ENCODE measurements at regions not wholly inside any gene's neighbourhood (a gene's known extent, or its start where the extent isn't known, plus 50 kb on each side); places are given as distances from the start of the nearest gene placed in this dataset.

DNA sequence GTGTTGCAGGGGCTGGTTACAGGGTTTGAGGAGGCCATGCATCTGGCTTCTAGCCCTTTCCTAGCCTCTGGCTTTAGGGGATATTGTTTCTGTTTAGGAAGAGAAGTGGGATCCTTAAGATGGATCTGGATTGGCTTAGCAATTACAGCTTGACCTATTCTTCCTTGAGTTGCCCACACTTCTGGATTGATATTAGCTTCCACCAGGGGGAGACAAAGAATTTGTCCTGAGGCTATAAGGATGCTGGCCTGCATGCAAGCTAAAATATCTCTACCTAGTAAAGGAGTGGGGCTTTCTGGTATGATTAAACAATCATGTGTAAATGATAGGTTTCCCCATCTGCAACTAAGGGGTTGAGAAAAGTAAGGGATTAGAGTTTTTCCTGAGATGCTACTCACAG, 117.2 kb downstream of the TEX13C start:
- Histone ChIP-seq H3K4me2 (no peak overlapping the region), H3K4me1 (no peaks in the 10 kb centered on the region), H3K27me3 (no peaks in the 10 kb centered on the region), H2AFZ (replicated peaks) (no peak overlapping the region), H3F3A (ENCODE audit: low read depth) (no peaks in the 10 kb centered on the region), H3K79me2 (ENCODE audit: low read depth) (no peaks in the 10 kb centered on the region), H3K9me3 (ENCODE audit: low read depth) (peaks cover 2% of the 10 kb centered on the region), H3K4me3 (no peak overlapping the region), H4K20me1 (ENCODE audit: low read depth) (no peaks in the 10 kb centered on the region), H3K36me3 (no peaks in the 10 kb centered on the region), H3K27ac (no peak overlapping the region), H3K9ac (no peak overlapping the region)
- DNase-seq (ENCODE audit: low spot score): peak; percentile 47
- no peak overlapping the region for H3K27ac Mint-ChIP-seq
- TF ChIP-seq EZH2 (IDR thresholded peaks at IDR 0.05): no peak
- TF ChIP-seq, protein P1, sequence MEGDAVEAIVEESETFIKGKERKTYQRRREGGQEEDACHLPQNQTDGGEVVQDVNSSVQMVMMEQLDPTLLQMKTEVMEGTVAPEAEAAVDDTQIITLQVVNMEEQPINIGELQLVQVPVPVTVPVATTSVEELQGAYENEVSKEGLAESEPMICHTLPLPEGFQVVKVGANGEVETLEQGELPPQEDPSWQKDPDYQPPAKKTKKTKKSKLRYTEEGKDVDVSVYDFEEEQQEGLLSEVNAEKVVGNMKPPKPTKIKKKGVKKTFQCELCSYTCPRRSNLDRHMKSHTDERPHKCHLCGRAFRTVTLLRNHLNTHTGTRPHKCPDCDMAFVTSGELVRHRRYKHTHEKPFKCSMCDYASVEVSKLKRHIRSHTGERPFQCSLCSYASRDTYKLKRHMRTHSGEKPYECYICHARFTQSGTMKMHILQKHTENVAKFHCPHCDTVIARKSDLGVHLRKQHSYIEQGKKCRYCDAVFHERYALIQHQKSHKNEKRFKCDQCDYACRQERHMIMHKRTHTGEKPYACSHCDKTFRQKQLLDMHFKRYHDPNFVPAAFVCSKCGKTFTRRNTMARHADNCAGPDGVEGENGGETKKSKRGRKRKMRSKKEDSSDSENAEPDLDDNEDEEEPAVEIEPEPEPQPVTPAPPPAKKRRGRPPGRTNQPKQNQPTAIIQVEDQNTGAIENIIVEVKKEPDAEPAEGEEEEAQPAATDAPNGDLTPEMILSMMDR (IDR thresholded peaks at IDR 0.05): peak; percentile 57
- H3K36me3 Mint-ChIP-seq: no peaks in the 10 kb centered on the region
- peaks cover 20% of the 10 kb centered on the region for H3K9me3 Mint-ChIP-seq
- no peaks in the 10 kb centered on the region for H3K4me1 Mint-ChIP-seq
- H3K27me3 Mint-ChIP-seq (ENCODE audit: insufficient read depth, low read depth): peaks cover 2% of the 10 kb centered on the region
- H3K4me3 Mint-ChIP-seq: no peak overlapping the region

DNA sequence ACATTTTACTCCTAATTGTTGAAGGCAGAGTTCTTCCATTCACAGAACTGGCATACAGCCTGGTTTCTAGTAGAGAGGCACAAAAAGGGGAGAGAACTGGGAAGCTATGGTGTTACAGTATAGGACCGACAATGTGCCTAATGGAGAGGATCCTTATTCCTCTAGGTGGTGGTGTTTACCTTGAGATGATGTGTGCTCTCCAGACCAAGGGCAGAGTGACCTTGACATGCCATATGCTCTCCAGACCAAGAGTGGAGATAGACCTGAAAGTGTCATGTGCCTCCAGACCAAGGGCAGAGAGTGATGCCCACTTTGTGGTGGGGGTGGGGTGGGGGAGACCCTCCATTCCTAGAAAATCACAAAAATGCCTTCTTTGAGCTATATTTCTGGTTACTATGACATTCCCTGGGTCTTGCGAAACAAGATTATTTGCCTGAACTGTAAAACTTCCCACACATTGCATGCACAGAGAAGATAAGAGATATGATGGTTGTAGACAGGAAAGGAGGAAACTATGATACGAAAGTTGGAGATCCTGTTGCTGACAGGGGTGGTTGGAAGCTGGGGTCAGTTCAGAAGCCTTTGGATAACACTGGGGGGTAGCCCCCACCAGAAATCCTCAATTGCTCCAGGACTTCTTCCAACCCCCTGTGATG, 119.7 kb downstream of the TEX13C start:
- H3K36me3 Mint-ChIP-seq: no peaks in the 10 kb centered on the region
- H3K27me3 Mint-ChIP-seq (ENCODE audit: insufficient read depth, low read depth): peaks cover 2% of the 10 kb centered on the region
- Histone ChIP-seq H3K4me1 (no peaks in the 10 kb centered on the region), H4K20me1 (ENCODE audit: low read depth) (no peaks in the 10 kb centered on the region), H3K27me3 (no peaks in the 10 kb centered on the region), H3K9ac (no peak overlapping the region), H3K4me3 (no peak overlapping the region), H3K79me2 (ENCODE audit: low read depth) (no peaks in the 10 kb centered on the region), H3K27ac (no peak overlapping the region), H3F3A (ENCODE audit: low read depth) (no peaks in the 10 kb centered on the region), H3K4me2 (no peak overlapping the region), H3K9me3 (ENCODE audit: low read depth) (no peaks in the 10 kb centered on the region), H3K36me3 (no peaks in the 10 kb centered on the region), H2AFZ (replicated peaks) (no peak overlapping the region)
- H3K9me3 Mint-ChIP-seq: peaks cover 2% of the 10 kb centered on the region
- no peak overlapping the region for H3K27ac Mint-ChIP-seq
- TF ChIP-seq EZH2 (IDR thresholded peaks at IDR 0.05) (no peak), EZH2phosphoT487 (IDR thresholded peaks at IDR 0.05) (no peak)
- TF ChIP-seq, protein P1 (IDR thresholded peaks at IDR 0.05): no peak
- no peak overlapping the region for H3K4me3 Mint-ChIP-seq
- DNase-seq (ENCODE audit: low spot score): no peak
- H3K4me1 Mint-ChIP-seq: peaks cover 2% of the 10 kb centered on the region

DNA sequence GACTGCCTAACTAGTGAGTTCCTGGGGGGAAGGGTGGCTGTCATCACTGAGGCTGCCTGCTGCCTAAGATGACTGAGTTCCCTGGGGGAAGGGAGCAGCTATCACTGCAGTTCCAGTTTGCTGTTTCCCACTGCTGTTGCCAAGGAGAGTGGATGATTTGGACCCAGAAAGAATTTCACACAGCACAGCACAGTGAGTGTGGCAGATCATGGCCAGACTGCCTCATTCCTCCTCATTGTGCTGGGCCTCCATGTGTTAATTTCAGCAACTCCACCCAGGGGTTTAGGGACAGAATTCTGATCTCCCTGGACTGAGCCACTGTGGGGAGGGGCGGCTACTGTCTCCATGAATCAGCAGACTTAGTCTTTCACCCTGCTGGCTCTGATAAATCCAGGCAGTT, 125.0 kb downstream of the TEX13C start:
- Mint-ChIP-seq H3K4me3 (no peak overlapping the region), H3K4me1 (peaks cover 2% of the 10 kb centered on the region), H3K36me3 (no peaks in the 10 kb centered on the region), H3K27ac (no peak overlapping the region), H3K9me3 (peaks cover 8% of the 10 kb centered on the region), H3K27me3 (ENCODE audit: insufficient read depth, low read depth) (no peaks in the 10 kb centered on the region)
- Histone ChIP-seq H3K9me3 (ENCODE audit: low read depth) (no peaks in the 10 kb centered on the region), H4K20me1 (ENCODE audit: low read depth) (no peaks in the 10 kb centered on the region), H3K36me3 (no peaks in the 10 kb centered on the region), H3K9ac (no peak overlapping the region), H2AFZ (replicated peaks) (no peak overlapping the region), H3K27ac (no peak overlapping the region), H3K79me2 (ENCODE audit: low read depth) (no peaks in the 10 kb centered on the region), H3K4me3 (no peak overlapping the region), H3F3A (ENCODE audit: low read depth) (no peaks in the 10 kb centered on the region), H3K4me1 (no peaks in the 10 kb centered on the region), H3K27me3 (no peaks in the 10 kb centered on the region), H3K4me2 (no peak overlapping the region)
- no peak for DNase-seq (ENCODE audit: low spot score)
- TF ChIP-seq EZH2phosphoT487 (IDR thresholded peaks at IDR 0.05) (no peak), EZH2 (IDR thresholded peaks at IDR 0.05) (no peak)
- TF ChIP-seq, protein P1 (IDR thresholded peaks at IDR 0.05): no peak

Data from neural progenitor cell (in vitro differentiated cells).